ENCODE measurements at regions not wholly inside any gene's neighbourhood (a gene's known extent, or its start where the extent isn't known, plus 50 kb on each side); places are given as distances from the start of the nearest gene placed in this dataset.

DNA sequence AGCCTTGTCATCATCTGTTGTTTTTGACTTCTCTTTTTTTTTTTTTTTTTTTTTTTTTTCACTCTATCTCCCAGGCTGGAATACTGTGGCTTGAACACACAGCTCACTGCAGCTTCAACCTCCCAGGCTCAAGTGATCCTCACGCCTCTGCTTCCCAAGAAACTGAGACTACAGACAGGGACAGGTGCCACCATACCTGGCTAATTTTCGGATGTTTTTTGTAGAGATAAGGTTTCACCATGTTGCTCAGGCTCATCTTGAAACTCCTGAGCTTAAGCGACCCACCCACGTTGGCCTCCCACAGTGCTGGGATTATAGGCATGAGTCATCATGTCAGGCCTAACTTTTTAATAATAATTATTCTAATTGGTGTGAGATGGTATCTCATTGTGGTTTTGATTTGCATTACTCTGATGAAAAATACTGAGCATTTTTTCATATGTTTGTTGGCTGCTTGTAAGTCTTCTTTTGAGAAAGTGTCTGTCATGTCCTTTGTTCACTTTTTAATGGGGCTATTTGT is 51.3 kb upstream of the OR9G4 start:
- no peak overlapping the region for H3K27ac Mint-ChIP-seq
- no peaks in the 10 kb centered on the region for H3K4me1 Mint-ChIP-seq (ENCODE audit: low read depth)
- H3K9me3 Mint-ChIP-seq = peaks cover 8 to 9% of the 10 kb centered on the region in 2 donors
- H3K36me3 Mint-ChIP-seq (ENCODE audit: insufficient read depth in 2 of 2) = no peaks in the 10 kb centered on the region
- ATAC-seq (replicated peaks in 1 of 2) (no peak), DNase-seq (no peak)
- H3K27me3 Mint-ChIP-seq (ENCODE audit: low read depth) = no peaks in the 10 kb centered on the region
- H3K4me3 Mint-ChIP-seq = no peak overlapping the region

Data from activated T-cell treated with anti-CD3 and anti-CD28 coated beads, Interleukin-2, amount 50 U/mL, for 72 hours (primary cell).